GM12865 (cell line): ENCODE measurements at regions not wholly inside any gene's neighbourhood (a gene's known extent, or its start where the extent isn't known, plus 50 kb on each side); places are given as distances from the start of the nearest gene placed in this dataset.

Experiments
- DNase-seq: peaks from one replicate; pipeline ENCODE4 v3.0.0; 2010; ENCODE audit warnings: low read depth
- H3K4me3 ChIP-seq: 2 replicates; pipeline ENCODE4 v1.5.1; 2011; ENCODE audit warnings: mild to moderate bottlenecking, low read depth, low read length, control low read depth
- TF ChIP-seq, protein P1 (sequence below): IDR thresholded peaks from 2 replicates; pipeline ENCODE4 v1.5.1; 2011; ENCODE audit warnings: low read length, control low read depth, low read depth, inconsistent platforms; ENCODE audit not compliant: insufficient read depth; ENCODE audit errors: missing control alignments

GRCh38 chr1:79550402-79550801, 543.9 kb upstream of the ADGRL4 start:
- TF ChIP-seq, protein P1, sequence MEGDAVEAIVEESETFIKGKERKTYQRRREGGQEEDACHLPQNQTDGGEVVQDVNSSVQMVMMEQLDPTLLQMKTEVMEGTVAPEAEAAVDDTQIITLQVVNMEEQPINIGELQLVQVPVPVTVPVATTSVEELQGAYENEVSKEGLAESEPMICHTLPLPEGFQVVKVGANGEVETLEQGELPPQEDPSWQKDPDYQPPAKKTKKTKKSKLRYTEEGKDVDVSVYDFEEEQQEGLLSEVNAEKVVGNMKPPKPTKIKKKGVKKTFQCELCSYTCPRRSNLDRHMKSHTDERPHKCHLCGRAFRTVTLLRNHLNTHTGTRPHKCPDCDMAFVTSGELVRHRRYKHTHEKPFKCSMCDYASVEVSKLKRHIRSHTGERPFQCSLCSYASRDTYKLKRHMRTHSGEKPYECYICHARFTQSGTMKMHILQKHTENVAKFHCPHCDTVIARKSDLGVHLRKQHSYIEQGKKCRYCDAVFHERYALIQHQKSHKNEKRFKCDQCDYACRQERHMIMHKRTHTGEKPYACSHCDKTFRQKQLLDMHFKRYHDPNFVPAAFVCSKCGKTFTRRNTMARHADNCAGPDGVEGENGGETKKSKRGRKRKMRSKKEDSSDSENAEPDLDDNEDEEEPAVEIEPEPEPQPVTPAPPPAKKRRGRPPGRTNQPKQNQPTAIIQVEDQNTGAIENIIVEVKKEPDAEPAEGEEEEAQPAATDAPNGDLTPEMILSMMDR = no peak
- no peak for DNase-seq
- H3K4me3 ChIP-seq = no peak overlapping the region

- no peak for DNase-seq
- H3K4me3 ChIP-seq = no peak overlapping the region
- TF ChIP-seq, protein P1 = no peak
Measured at GRCh38 chr1:79549201-79549600, 542.7 kb upstream of the ADGRL4 start.

- TF ChIP-seq, protein P1 = no peak
- DNase-seq = no peak
- H3K4me3 ChIP-seq = no peak overlapping the region
Measured at GRCh38 chr1:79547514-79547913, 541.0 kb upstream of the ADGRL4 start.

GRCh38 chr1:79543394-79543793, 536.9 kb upstream of the ADGRL4 start:
- H3K4me3 ChIP-seq = no peak overlapping the region
- TF ChIP-seq, protein P1 = no peak
- DNase-seq = no peak

GRCh38 chr1:79539001-79539400, 532.5 kb upstream of the ADGRL4 start:
- no peak for DNase-seq
- no peak overlapping the region for H3K4me3 ChIP-seq

GRCh38 chr1:79532555-79532954, 526.0 kb upstream of the ADGRL4 start:
- DNase-seq = no peak
- no peak overlapping the region for H3K4me3 ChIP-seq
- TF ChIP-seq, protein P1 = no peak

More at GRCh38 chr1:79539001-79539400, 532.5 kb upstream of the ADGRL4 start:
- TF ChIP-seq, protein P1 = no peak

DNA sequence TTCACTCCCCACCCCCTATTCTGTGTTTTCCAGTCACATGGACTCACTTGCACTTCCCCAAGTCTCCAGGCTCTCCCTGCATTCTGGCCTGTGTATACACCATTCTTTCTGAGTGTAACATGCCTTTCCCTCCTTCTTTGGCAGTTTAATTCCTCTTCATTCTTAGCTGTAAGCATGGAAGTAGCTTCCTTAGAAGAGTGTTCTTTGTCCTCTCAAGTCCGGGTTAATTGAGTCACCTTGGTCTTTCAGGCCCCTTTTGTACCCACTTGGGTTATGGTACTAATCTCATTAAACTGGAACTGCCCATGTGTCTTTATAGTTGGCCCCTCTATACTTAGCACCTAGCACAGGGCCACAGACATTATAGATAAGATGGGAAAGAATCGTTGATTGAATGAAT, 525.3 kb upstream of the ADGRL4 start:
- TF ChIP-seq, protein P1 = no peak
- no peak for DNase-seq

More for the DNA sequence above, 525.3 kb upstream of the ADGRL4 start:
- H3K4me3 ChIP-seq = no peak overlapping the region
